CMK (cell line): ENCODE measurements at regions not wholly inside any gene's neighbourhood (a gene's known extent, or its start where the extent isn't known, plus 50 kb on each side); places are given as distances from the start of the nearest gene placed in this dataset.

ENCODE experiments used
- DNase-seq: peaks from one replicate; pipeline ENCODE4 v3.0.0-alpha.2; 2010; ENCODE audit warnings: low read depth

DNA sequence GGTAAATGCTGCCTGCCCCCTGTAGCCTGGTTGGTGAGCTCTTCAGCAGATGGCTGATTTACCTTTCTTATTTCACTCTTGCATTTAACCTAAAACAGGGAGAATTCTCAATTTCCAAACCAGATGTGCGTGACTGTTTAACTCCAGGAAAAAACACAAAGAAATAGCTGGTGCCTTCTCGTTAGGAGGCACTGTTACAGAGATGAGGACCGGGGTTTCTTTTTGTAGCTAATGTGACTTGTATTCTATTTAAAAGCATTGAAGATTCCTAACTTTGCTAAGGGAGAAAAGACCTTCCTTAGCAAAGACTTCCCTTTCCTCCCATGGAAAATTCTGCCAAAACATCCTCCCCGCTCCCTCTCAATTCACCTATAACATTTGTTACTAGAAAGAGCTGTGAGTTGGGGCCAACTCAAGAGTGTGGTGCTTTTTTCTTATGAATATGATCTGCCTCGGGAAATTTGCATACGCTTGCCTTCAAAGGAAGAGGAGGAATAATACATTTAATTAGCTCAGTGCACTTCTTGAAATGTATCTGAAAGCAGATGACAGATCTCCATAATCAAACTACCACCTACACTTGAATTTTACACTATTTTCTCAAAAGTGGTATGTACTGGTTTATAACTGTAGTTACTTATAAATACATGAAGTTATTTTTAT is 102.0 kb upstream of the ARID2 start:
- DNase-seq = no peak

DNA sequence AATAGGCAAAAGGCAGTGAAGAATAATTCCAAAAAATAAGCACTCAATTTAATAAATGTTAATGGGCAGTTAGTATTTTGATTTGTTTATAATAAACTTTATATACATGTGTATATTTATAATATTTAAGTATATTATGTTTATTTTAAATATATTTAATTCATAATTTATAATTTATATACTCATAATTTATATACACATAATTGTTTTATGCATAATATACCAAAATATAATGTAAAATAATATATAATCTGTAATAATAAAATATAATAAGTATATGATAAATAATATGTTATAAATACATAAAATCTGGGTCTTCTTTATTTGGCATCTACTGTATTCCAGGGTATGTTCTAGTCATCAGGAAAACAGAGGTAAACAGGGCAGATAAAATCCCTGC is 100.2 kb upstream of the ARID2 start:
- no peak for DNase-seq

DNA sequence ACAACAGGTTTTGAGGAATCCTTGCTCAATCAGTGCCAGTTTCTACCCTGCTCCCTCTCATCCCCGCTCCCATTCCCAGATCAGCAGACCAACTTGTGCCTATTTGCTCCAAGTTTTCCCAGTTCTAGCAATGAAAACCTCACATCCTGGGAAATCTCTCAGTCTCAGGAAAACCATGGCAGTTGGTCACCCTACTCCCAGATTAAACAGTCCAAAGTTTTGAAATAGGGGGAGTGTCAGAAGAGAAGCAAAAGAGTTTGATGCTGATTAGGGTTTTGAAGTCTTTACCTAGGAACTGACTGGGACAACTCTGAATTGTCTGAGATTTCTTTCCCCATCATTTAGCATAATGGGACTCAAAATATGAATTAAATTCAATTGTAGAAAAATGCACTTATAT is 95.8 kb upstream of the ARID2 start:
- DNase-seq = no peak

DNA sequence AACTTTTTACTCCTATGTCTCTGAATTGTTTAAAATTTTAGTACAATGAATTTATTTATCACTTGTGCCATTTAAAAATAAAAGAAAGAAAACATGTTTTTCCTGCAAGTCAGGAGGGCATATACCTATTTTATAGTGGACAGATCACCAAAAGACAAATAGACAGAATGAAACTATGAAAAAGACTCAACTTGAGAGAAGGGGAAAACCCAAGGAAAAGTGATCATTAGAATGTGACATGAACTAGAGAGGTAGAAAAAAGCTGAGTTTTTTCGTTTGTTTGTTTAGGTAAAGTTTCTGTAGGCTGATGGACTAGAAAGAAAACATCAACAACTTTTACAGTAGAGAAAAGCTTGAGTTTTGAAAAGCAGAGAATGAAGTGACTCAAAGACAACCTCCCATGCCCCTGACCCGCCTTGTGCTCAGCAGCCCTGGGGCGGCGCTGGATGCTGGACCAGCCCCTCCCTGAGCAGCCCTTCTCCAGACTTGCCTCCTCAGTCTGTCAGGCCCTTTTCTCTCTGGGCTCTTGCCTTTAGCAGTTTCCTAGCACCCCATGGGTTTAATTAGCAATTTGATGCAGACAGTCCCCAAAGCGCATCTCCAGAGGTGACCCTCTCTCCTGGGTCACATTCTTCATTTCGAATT is 95.1 kb upstream of the ARID2 start:
- no peak for DNase-seq

DNA sequence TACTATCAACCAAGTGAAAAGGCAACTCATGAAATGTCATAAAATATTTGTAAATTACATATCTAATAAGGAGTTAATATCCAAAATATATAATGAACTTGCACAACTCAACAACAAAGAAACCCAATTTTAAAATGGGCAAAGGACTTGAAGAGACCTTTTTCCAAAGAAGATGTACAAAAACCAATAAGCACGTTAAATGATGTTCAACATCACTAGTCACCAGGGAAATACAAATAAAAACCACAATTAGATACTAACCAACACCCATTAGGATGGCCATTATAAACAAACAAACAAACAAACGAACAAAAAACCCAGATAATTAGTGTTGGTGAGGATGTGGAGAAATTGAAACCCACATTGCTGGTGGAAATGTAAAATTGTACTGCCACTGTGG is 92.3 kb upstream of the ARID2 start:
- DNase-seq = no peak

DNA sequence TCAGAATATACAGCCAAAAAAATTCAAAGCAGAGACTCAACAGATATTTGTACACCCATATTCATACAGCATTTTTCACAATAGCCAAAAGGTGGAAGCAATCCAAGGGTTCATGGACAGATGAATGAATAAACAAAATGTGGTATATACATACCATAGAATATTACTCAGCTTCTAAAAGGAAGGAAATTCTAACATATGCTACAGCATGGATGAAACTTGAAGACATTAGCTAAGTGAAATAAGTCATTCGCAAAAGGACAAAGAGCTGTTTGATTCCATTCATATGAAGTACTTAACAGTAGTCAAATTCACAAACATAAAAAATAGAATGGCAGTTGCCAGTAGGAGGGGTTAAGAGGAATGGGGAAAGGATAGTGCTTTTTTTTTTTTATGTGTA is 91.8 kb upstream of the ARID2 start:
- DNase-seq = no peak

DNA sequence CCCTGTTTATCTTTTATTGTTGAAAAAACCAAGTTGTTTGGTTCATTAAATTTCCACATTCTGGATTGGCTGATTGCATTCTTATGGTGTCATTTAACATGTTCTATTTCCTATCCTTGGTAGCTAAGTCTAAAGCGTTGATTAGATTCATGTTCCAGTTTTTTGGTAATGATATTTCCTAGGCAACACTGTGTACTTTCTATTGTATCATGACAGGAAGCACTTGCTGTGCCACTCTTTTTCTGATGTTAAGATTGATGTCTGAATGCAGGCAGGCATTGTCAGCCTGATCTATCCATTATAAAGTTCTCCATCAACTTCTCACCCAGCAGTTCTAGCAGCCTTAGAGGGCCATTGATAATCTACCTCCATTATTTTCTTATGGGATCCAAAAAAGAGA is 91.1 kb upstream of the ARID2 start:
- DNase-seq = no peak

DNA sequence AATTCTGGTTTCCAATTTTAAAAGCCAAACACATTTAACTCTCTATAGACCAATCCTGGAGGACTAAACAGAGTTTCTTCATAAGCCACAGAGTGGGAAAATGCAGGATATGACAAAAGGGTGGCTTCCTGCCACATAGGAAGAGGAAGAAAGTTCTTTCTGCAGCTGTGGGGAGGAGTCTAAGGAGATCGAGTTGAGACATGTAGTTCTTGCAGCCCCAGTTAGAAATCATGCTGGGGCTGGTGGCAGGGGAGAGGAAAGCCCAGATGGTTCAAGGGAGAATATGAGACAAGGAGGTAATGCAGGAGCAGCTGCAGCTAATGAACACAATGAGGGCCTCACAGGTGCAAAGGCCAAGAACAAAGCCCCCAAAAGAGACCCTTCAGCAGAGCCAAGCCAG is 85.0 kb upstream of the ARID2 start:
- DNase-seq = peak; percentile 15

DNA sequence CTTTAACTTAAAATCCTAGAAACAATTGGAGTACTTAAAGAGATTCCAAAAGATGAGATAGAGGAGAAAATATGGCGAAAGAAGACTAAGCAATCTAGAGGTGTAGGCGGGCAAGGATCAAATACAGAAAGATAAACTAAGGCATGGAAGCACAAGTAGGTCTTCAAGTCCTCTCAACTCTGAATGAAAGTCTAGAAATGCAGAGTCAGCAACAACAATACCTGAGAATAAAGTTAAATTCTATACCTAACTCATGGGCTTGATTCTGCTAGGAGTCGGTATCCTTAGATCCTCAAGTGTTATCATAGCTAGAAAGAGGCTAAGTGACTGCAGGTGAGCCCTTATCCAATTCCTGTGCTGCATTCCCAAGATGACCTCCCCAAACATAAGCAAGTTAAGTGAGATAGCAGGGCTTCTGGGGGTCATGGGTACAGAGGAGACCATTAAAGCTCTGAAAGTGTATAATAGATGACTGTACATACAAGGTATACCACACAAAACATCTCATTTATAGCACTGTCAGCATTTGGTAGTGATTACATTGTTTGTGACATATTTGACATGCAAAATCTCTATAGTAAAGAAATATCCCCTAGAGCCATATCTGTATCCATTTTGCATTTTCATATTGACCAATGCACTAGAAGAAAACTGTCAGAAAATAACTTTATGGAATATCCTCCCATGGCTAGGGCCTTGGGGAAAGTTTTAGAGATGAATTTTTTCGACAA is 82.5 kb upstream of the ARID2 start:
- DNase-seq = no peak

DNA sequence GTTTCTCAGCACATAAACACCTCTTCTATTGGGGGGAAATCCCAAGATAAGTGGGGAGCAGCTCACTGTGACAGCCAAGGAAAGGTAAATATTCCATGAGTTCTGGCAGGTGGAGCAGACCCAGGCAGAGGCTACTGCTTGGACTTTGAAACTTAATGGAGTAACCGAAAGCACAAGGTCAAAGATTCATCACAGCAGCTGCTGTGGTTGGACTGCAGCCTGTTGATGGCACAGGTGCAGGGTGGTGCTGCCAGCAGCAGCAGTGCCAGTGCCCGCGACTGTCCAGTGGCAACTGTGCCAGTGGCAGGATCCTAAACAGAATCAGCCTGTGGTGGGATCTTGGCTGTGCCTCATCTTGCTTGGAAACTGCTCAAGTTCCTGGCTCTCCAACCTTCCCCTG is 81.4 kb upstream of the ARID2 start:
- DNase-seq = no peak

DNA sequence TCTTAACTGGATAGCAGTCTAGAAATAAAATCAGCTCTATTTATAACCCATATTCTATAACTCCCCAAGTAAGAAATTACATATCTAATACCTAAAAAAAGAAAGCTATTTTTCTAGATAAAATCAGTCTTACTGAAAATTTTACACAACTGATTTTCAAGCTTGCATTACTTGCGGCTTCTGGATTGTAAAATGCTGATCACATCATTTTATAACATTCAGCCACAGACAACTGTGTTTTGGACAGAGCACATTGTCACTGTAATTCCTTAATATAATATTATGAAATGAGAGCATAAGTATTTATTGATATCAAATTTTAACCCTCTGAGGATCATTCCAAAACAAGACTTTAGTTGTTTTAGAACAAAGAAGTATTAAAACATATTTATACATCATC is 78.5 kb upstream of the ARID2 start:
- DNase-seq = no peak

DNA sequence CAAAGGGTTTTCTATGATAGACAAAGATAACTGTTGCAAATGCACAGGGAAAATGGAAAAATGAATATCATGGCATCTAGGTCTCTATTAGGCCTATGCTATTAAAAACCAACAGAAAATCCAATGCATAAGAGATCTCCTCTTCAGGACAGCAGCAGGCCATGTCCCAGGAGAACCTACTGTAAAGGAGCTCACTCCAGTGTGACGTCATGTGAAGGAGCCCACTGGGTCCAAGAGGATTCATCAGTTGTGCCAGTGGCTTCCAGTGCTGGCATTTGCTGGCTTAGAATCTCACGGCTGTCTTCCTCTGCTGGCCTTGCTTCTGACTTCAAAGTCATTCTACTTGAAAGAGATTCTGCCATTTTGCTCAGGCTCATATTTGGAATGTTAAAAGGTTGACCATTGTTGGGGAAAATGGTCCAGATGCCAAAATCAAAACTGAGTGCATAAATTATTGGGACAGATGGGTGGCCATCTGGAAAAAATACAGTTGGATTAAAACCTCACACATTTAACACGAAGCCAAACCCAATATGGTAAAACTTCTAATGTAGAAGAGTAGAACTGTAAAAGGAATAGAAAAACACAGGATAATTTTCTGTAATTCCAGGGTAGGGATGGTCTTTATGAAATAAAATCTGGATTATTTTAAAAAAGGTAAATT is 75.4 kb upstream of the ARID2 start:
- DNase-seq = no peak

DNA sequence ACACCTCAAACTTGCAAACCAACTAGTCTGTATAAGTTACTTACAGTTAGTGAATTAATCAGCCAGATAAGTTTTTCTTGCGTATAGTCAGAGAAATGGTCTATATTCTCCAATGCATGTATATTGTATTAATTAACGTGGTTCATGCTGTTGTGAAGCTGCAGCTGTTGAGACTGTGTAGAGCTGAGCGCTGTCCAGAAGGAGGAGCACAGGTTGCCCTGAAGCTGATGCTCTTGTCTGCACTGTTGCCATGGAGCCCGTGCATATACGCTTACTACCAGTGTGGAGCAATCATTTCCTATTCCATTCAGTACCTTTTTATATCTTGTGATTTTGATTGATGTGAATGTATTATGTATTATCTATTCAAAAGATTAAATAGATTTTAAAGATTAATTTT is 74.3 kb upstream of the ARID2 start:
- no peak for DNase-seq

DNA sequence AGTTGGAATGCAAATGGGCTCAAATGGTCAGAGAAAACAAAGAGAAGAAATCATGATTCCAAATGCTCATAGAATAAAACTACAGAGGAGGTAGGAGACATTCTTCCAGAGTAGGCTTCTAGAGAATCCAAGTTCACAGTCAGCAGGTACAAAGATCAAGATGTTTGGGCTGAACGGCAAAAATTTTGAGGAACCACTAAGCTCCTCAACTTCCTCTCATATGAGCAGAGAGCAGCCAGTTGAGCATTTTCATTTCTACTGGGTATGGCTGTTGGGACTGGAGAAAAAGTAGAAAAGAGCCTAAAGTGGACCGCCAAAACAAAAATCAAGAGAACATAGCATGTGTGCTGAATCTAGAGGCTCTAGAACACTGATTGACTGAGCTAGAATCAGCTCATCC is 73.8 kb upstream of the ARID2 start:
- no peak for DNase-seq

DNA sequence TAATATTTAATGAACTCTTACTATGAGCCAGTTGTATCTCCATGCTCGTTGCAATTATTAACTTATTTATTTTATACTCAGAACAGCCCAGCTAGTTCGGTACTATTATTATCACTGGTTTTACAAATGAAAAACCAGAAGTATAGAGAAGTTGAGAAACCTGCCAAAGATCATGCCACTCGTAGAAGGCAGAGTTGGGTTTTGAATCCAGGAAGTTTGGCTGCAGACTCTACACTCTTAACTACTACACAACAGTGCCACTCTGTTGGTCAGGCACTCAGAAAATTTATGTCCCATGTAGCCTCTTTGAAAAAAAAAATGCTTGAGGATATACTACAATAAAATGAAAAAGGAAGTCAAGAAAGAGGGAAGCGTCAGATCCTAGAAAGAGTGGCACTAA is 71.5 kb upstream of the ARID2 start:
- no peak for DNase-seq

DNA sequence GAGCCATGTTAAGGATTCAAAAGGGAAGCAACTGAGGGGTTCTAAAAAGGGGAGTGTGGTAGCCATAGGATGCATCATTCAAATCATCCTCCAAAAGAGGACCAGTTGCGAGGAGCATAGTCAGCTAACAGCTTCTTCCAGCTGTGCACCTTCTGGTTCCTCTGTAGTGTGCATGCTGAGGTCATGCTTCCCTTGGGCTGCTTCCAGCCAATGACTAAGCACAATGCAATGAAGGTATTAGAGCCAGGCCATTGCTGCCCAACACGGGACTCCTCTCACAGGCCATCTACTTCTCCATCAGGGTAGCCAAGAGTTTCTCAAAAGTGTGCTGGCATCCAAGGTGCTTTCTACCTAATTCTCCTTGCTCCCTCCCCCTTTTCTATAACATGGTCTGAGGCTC is 69.2 kb upstream of the ARID2 start:
- DNase-seq = no peak

DNA sequence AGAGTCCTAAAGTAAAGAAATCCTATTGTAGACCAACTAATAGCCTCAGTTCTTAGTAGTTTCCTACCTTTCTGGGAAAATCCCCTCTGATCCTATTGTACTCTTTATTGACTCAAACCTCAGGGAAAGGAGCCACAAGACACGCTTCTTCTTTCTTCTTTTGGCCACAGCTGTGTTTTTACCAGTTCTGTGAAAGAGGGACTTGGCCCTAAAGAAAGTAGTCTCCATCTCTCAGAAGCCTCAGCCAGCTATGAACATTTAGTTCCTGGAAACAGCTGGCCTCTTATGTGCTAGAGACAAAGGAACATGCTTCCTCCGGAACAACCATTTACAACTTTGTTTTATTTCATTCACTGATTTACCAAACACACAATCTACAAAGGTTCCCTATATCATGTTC is 66.1 kb upstream of the ARID2 start:
- no peak for DNase-seq

DNA sequence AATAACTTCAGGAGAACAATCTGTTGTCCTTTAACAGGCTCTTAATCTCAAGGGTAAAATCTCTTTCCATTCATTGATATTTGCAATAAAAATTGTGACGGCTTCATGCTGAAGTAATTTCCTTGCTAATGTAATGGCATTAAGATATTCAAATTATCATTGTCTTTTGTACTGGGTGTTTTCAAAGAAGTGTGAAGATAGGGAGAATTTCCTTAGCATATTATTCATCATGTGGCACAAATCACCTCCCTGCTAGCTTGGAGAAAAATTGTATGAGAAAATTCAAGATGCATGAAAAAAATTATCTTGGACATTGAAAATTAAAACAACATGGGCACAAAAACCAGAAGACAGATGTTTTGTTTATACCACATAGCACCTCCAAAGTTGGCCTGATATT is 63.6 kb upstream of the ARID2 start:
- no peak for DNase-seq

DNA sequence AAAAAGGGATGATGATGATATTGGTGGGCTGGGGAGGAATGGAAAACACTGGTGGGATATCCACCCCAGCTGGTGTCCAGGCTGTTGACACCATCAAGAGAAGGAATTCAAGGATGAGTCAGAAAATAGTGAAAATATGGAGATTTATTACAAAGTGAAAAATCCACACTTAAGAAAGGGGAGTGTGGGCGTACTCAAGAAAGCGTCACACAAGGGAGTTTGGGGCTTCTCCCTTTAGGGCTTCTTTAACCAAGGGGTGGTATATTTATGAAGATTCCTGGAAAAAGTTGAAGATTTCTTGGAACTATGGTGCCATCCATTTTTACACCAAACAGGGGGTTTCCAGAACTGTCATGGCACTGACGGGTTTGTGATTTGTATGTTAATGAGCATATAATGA is 63.1 kb upstream of the ARID2 start:
- DNase-seq = no peak

DNA sequence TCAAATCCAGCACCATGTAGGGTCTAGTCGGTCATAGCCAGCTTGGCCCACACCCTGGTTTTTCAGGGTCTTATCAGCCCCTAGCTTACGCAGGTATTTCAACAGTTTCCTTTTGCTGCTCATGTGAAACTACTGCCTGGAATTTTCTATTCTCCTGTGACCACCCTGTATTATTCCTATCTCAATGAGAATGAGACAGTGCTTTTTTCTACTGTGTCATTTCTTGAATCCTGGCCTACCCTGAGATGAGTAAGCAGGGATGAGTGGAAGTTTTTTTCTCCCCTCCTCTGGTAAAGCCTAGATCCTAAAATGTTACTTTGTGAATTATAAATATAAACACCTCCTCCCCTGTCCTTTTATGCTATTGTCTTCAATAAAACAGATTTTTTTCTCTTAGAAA is 62.7 kb upstream of the ARID2 start:
- DNase-seq = no peak

DNA sequence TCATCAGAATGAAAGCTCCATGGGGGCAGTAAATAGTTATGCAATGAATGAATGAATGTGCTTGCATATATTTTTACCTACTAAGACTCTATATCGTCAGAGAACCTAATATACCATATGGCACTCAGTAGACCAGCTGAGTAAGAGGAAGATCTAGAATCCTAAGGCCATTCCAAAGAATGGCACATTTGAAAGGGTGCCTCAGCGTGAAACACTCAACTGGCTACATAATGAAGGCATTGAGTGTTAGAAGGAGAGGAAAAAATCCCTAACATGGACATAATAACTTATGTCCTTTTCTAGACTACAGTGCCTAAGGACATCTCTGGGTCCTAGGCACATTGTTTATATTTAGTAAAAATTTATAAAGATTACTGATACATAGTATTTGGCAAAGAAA is 61.7 kb upstream of the ARID2 start:
- DNase-seq = no peak

DNA sequence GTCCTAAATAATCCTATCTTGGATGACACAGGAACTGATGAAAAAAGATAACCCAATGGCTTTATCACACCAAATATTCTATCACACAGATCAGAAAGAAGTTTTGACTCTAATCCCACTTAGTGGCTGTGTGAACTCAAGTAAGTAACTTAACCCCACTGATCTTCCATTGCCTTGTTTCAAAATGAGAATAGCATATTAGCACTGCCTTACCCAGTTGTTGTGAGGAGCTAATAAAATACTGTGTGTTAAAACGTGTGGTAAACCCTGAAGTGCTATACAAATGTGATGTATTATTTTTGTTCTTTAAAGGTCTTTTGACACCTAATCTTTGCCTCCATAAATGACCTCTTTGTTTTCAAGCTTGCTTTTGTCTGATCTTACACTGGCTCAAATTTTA is 60.9 kb upstream of the ARID2 start:
- no peak for DNase-seq

DNA sequence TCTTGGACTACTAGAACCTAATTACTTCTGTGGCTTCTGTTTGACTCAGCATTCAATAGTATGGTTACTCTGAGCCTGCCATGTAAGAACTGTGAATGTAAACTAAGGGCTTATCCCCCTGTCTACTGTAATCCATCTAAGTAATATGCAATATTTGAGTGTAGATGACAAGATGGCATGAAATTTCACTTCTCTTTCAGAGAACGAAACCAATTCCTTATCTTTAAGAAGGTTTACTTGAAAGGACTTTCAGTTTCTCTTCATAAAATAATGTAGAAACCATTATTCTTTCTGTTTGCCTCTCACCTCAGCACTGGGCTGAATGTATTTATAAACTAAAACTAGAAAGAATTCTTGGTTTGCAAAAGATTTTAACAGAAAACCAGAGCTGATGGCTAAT is 60.4 kb upstream of the ARID2 start:
- no peak for DNase-seq
